Thymus (tissue), 11 donors: ENCODE measurements at regions not wholly inside any gene's neighbourhood (a gene's known extent, or its start where the extent isn't known, plus 50 kb on each side); places are given as distances from the start of the nearest gene placed in this dataset.
"Not testable (repeated sequence)": the region's sequence is repeated elsewhere in the genome, so short reads cannot be mapped to it uniquely, and the experiment has no call there.

ENCODE experiments used
- DNase-seq, 9 donors: peaks; one replicate each; pipeline ENCODE4 v3.0.0-alpha.2; 2013; ENCODE audit warnings: low spot score in 9 of 9, low read depth in 6 of 9, missing footprints in 1 of 9
- H3K27ac ChIP-seq, 2 donors: one replicate each; pipeline ENCODE4 v1.5.1; 2013; ENCODE audit warnings: control low read depth in 1 of 2, low read depth in 1 of 2, low read length in 1 of 2, mild to moderate bottlenecking in 1 of 2, moderate library complexity in 1 of 2
- H3K27me3 ChIP-seq, 2 donors: one replicate each; pipeline ENCODE4 v1.5.1; 2013; ENCODE audit warnings: low read length in 1 of 2; ENCODE audit not compliant: control insufficient read depth in 2 of 2, insufficient read depth in 1 of 2
- H3K36me3 ChIP-seq, 2 donors: one replicate each; pipeline ENCODE4 v1.5.1; 2013; ENCODE audit warnings: low read length in 1 of 2, mild to moderate bottlenecking in 1 of 2, moderate library complexity in 1 of 2; ENCODE audit not compliant: control insufficient read depth in 2 of 2, insufficient read depth in 2 of 2
- H3K4me1 ChIP-seq, 2 donors: one replicate each; pipeline ENCODE4 v1.5.1; 2013; ENCODE audit warnings: low read length in 2 of 2; ENCODE audit not compliant: control insufficient read depth in 2 of 2, insufficient read depth in 2 of 2
- H3K4me3 ChIP-seq, 2 donors: one replicate each; pipeline ENCODE4 v1.5.1; 2013; ENCODE audit warnings: low read length in 2 of 2, control low read depth in 1 of 2, mild to moderate bottlenecking in 1 of 2
- H3K9me3 ChIP-seq, 2 donors: one replicate each; pipeline ENCODE4 v1.5.1; 2013; ENCODE audit warnings: low read length in 1 of 2, mild to moderate bottlenecking in 1 of 2; ENCODE audit not compliant: control insufficient read depth in 2 of 2, insufficient read depth in 1 of 2
- WGBS: extraction: QIAGEN DNeasy Blood & Tissue Kit; methylation state at CpG from one replicate; pipeline ENCODE4 v1.1.7; 2013; 5-methylcytosine and 5-hydroxymethylcytosine counted together
- donor health status: healthy.

DNA sequence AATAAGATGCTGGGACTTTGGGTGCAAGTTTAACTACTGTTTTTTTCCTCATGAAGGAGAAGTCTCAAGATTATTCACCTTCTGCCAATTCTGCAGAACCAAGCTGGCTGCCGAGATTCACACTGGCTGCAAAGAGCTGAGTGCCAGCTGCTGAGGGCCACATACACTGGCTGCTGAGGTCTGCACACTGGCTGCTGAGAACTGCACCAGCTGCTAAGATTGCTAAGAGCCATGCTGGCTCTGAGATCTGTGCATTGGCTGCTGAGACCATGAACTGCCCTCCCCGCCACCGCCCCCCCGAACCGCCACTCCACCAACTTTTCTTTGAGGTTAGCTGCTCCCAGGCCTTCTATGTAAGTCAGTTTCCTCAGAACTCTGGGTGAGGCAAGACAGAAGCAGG, 330.3 kb downstream of the CBLL2 start:
- Histone ChIP-seq H3K4me1 (no peaks in the 10 kb centered on the region), H3K27me3 (no peaks in the 10 kb centered on the region), H3K27ac (no peak overlapping the region), H3K4me3 (no peak overlapping the region), H3K9me3 (no peaks in the 10 kb centered on the region), H3K36me3 (no peaks in the 10 kb centered on the region)
- 98% methylated on average over 5 of the region's 5 CpGs for WGBS
- no peak for DNase-seq

GRCh38 chrX:22609452-22609851, 336.7 kb downstream of the CBLL2 start:
- WGBS = 97% methylated on average over 15 of the region's 15 CpGs
- H3K4me3 ChIP-seq, DNase-seq, H3K36me3 ChIP-seq, H3K27ac ChIP-seq, H3K27me3 ChIP-seq, H3K4me1 ChIP-seq, H3K9me3 ChIP-seq: not testable (repeated sequence)

DNA sequence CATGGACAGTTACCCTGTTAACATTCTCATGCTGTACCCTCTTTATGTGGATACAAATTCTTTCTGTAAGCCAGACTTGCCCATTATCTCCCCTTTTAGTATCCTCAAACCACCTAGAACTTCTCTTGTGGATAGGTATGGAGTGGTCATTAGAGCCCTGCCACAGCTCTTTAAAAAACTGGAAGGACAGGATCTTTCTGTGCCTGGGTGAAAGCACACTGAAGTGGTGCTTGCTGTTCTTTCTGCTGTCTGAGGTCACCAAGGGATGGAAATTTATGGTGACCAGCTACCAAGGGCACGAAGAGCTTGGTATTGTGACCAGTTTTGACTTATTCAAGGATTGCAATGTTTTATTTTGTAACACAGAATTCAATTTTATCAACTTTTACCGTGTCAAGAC, 344.2 kb downstream of the CBLL2 start:
- H3K4me3 ChIP-seq = no peak overlapping the region
- no peak for DNase-seq
- no peak overlapping the region for H3K27ac ChIP-seq
- 82% methylated on average over 2 of the region's 2 CpGs for WGBS
- no peaks in the 10 kb centered on the region for H3K9me3 ChIP-seq
- no peaks in the 10 kb centered on the region for H3K36me3 ChIP-seq
- no peaks in the 10 kb centered on the region for H3K4me1 ChIP-seq
- no peaks in the 10 kb centered on the region for H3K27me3 ChIP-seq

- no peak overlapping the region for H3K4me3 ChIP-seq
Observed at GRCh38 chrX:22627576-22627975, 354.9 kb downstream of the CBLL2 start.

DNA sequence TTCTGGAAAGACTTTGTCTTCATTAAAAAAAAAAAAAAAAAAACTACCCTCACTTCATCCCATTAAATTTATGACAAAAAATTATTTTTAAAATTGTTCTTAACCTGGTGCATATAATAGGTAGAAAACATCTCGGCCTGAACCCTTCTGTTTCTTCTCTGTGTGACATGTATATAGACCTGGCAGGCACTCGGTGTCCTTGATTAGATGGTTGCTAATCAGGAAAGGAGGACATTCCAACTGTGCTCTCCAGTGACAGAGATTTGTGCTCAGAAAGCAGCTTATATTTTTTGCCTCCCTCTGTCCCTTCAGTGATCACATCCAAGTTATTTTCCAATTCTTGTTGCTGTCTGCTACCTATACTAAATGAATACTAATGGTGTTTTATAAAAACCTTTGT, 355.6 kb downstream of the CBLL2 start:
- 94% methylated on average over 2 of the region's 2 CpGs for WGBS
- no peaks in the 10 kb centered on the region for H3K27me3 ChIP-seq
- H3K9me3 ChIP-seq = no peaks in the 10 kb centered on the region

More at GRCh38 chrX:22627576-22627975, 354.9 kb downstream of the CBLL2 start:
- Histone ChIP-seq H3K27ac (no peak overlapping the region), H3K27me3 (no peaks in the 10 kb centered on the region), H3K36me3 (no peaks in the 10 kb centered on the region), H3K4me1 (no peaks in the 10 kb centered on the region), H3K9me3 (no peaks in the 10 kb centered on the region)
- WGBS = 63% methylated on average over 3 of the region's 3 CpGs
- DNase-seq = no peak

DNA sequence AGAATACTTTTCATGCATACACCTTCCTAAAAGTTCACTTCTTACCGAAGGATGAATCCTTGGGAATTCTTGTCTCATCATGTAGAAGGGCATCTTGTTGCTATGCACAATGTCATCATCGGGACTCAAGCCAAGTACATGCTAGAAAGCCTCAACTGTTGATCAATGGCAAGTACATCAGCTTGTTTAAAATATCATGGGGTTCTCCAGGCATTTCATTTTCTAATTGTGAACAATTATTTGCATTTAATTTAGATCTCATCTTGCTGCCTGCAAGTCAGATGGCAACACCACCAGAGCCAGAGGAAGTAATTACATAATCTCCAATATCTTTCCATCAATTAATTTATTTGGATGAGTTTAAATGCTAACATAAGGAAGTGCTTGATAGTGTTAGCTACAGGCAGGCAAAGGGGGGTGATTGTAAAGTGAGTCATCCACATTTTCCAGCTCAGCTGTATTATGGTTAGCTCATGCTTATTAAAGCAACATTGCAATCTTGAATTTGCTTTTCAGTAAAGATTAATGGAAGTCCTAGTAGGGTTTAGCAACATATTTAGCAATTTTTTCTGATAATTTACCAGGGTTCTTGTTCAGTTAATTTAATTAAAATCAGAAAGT, 356.5 kb downstream of the CBLL2 start:
- Histone ChIP-seq H3K27me3 (no peaks in the 10 kb centered on the region), H3K27ac (no peak overlapping the region), H3K4me1 (no peaks in the 10 kb centered on the region), H3K9me3 (no peaks in the 10 kb centered on the region), H3K4me3 (no peak overlapping the region), H3K36me3 (no peaks in the 10 kb centered on the region)
- no peak for DNase-seq
- 92% methylated on average over 2 of the region's 2 CpGs for WGBS

More for the DNA sequence above, 355.6 kb downstream of the CBLL2 start:
- no peaks in the 10 kb centered on the region for H3K4me1 ChIP-seq
- DNase-seq = no peak
- no peak overlapping the region for H3K4me3 ChIP-seq
- H3K36me3 ChIP-seq = no peaks in the 10 kb centered on the region
- H3K27ac ChIP-seq = no peak overlapping the region

DNA sequence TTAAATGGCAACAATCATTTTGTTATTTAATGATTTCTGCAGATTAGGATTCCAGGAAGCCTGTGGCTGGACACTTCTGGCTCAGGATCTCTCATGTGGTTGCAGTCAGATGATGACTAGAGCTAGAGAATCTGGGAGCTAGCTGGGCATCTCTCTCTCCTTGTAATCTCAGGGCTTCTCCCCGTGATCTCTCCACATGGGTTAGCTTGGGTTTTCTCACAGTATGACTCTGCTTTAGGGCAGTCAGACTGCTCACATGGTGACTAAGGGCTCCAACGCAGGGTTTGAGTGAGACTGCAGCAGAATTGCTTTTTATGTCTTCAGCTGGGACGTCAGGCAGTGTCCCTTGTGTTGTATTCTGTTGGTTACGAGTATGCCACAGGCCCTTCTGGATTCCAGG, 361.4 kb downstream of the CBLL2 start:
- H3K9me3 ChIP-seq = no peaks in the 10 kb centered on the region
- WGBS = 90% methylated on average over 4 of the region's 4 CpGs
- no peak for DNase-seq
- H3K4me1 ChIP-seq = no peaks in the 10 kb centered on the region
- no peak overlapping the region for H3K4me3 ChIP-seq
- H3K36me3 ChIP-seq = no peaks in the 10 kb centered on the region
- no peaks in the 10 kb centered on the region for H3K27me3 ChIP-seq
- no peak overlapping the region for H3K27ac ChIP-seq

- H3K27ac ChIP-seq = no peak overlapping the region
- DNase-seq = no peak
- no peaks in the 10 kb centered on the region for H3K27me3 ChIP-seq
- no peaks in the 10 kb centered on the region for H3K4me1 ChIP-seq
- no peaks in the 10 kb centered on the region for H3K9me3 ChIP-seq
- H3K4me3 ChIP-seq = no peak overlapping the region
- no peaks in the 10 kb centered on the region for H3K36me3 ChIP-seq
- 94% methylated on average over 1 of the region's 1 CpG for WGBS
Observed at GRCh38 chrX:22634751-22635150, 362.0 kb downstream of the CBLL2 start.

- Histone ChIP-seq H3K27ac (no peak overlapping the region), H3K4me3 (no peak overlapping the region), H3K36me3 (no peaks in the 10 kb centered on the region), H3K4me1 (no peaks in the 10 kb centered on the region), H3K27me3 (no peaks in the 10 kb centered on the region), H3K9me3 (no peaks in the 10 kb centered on the region)
- DNase-seq = no peak
- 84% methylated on average over 6 of the region's 6 CpGs for WGBS
Observed at GRCh38 chrX:22648281-22648680, 351.5 kb upstream of the DDX53 start.

DNA sequence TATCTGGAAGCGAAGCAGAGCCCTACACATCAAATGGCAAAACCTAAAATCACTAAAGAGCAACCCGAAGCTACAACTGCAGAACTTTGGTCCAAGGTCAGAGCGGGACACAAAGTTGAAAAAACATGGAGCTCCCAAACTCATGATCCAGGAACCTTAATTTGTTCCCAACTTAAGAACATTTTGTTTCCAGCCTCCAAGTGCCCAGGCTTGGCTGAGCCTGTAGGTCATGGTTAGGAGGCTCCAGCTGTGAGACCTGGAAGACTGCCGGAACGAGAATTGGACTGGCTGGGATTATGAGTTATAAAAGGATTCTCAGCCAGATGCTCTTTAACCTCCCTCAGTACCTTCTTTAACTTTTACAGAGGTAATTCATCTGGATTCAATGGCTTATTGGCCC, 349.1 kb upstream of the DDX53 start:
- Histone ChIP-seq H3K27ac (no peak overlapping the region), H3K27me3 (no peaks in the 10 kb centered on the region)

More for the DNA sequence above, 349.1 kb upstream of the DDX53 start:
- no peak for DNase-seq
- WGBS = 93% methylated on average over 5 of the region's 5 CpGs
- no peak overlapping the region for H3K4me3 ChIP-seq
- H3K9me3 ChIP-seq = no peaks in the 10 kb centered on the region
- H3K4me1 ChIP-seq = no peaks in the 10 kb centered on the region
- H3K36me3 ChIP-seq = no peaks in the 10 kb centered on the region
